Hepatocyte (in vitro differentiated cells): ENCODE measurements at regions not wholly inside any gene's neighbourhood (a gene's known extent, or its start where the extent isn't known, plus 50 kb on each side); places are given as distances from the start of the nearest gene placed in this dataset.

Experiments used
- DNase-seq: peaks from one replicate; pipeline ENCODE4 v3.0.0-alpha.2; 2016; ENCODE audit warnings: low spot score
- H2AFZ ChIP-seq: fragments of 200-600 bp; sonication (generic); 2 replicates; pipeline ENCODE4 v1.6.0; 2016; ENCODE audit warnings: antibody characterized with exemption, mild to moderate bottlenecking
- H3K27ac ChIP-seq: fragments of 200-600 bp; sonication (generic); 2 replicates; pipeline ENCODE4 v1.5.1; 2016; ENCODE audit warnings: mild to moderate bottlenecking
- H3K27me3 ChIP-seq: fragments of 200-600 bp; sonication (generic); 2 replicates; pipeline ENCODE4 v1.6.1; 2016
- H3K36me3 ChIP-seq: fragments of 200-600 bp; sonication (generic); replicated peaks from 2 replicates; pipeline ENCODE4 v1.5.1; 2016; ENCODE audit warnings: low read depth; ENCODE audit not compliant: insufficient read depth
- H3K4me1 ChIP-seq: fragments of 200-600 bp; sonication (generic); 2 replicates; pipeline ENCODE4 v1.5.1; 2016; ENCODE audit warnings: mild to moderate bottlenecking, moderate library complexity; ENCODE audit not compliant: insufficient read depth
- H3K4me2 ChIP-seq: fragments of 200-600 bp; sonication (generic); 2 replicates; pipeline ENCODE4 v1.6.0; 2016
- H3K4me3 ChIP-seq: fragments of 200-600 bp; sonication (generic); 2 replicates; pipeline ENCODE4 v1.5.1; 2016; ENCODE audit warnings: mild to moderate bottlenecking
- H3K79me2 ChIP-seq: fragments of 200-600 bp; sonication (generic); 2 replicates; pipeline ENCODE4 v1.6.0; 2017; ENCODE audit warnings: mild to moderate bottlenecking
- H3K9me2 ChIP-seq: fragments of 200-600 bp; sonication (generic); replicated peaks from 2 replicates; pipeline ENCODE4 v1.6.0; 2017; ENCODE audit warnings: mild to moderate bottlenecking; ENCODE audit not compliant: insufficient read depth
- H3K9me3 ChIP-seq: fragments of 200-600 bp; sonication (generic); 2 replicates; pipeline ENCODE4 v1.5.1; 2016; ENCODE audit warnings: low read depth, mild to moderate bottlenecking
- H4K20me1 ChIP-seq: fragments of 200-600 bp; sonication (generic); 2 replicates; pipeline ENCODE4 v1.6.0; 2016; ENCODE audit warnings: mild to moderate bottlenecking; ENCODE audit not compliant: insufficient read depth, poor library complexity, severe bottlenecking
- CTCF ChIP-seq: fragments of 200-600 bp; sonication (generic); IDR thresholded peaks from 2 replicates; pipeline ENCODE4 v1.5.1; 2016; ENCODE audit warnings: antibody characterized with exemption, mild to moderate bottlenecking; ENCODE audit not compliant: poor library complexity
- EZH2 ChIP-seq: fragments of 200-600 bp; sonication (generic); IDR thresholded peaks from 2 replicates; pipeline ENCODE4 v1.6.1; 2016; ENCODE audit warnings: antibody characterized with exemption, mild to moderate bottlenecking, borderline replicate concordance
- EZH2phosphoT487 ChIP-seq: fragments of 200-600 bp; sonication (generic); IDR thresholded peaks from one replicate; pipeline ENCODE4 v1.6.1; 2018; ENCODE audit warnings: antibody characterized with exemption, mild to moderate bottlenecking, low read depth, moderate library complexity; ENCODE audit not compliant: unreplicated experiment, severe bottlenecking
- WGBS: methylation state at CpG from one replicate; pipeline ENCODE4 v1.1.6; 2016; ENCODE audit warnings: low lambda C conversion rate; ENCODE audit errors: missing lambda C conversion rate; 5-methylcytosine and 5-hydroxymethylcytosine counted together

GRCh38 chr9:22911632-22912031 lies 465.0 kb downstream of the DMRTA1 start:
- H3K9me2 ChIP-seq: no peaks in the 10 kb centered on the region
- no peak overlapping the region for H3K4me2 ChIP-seq
- TF ChIP-seq CTCF: no peak
- TF ChIP-seq EZH2phosphoT487: no peak
- TF ChIP-seq EZH2: no peak
- DNase-seq: no peak
- H3K9me3 ChIP-seq: no peaks in the 10 kb centered on the region
- no peak overlapping the region for H3K4me3 ChIP-seq
- H3K27me3 ChIP-seq: no peaks in the 10 kb centered on the region
- H4K20me1 ChIP-seq: no peaks in the 10 kb centered on the region
- WGBS: 81% methylated on average over 1 of the region's 1 CpG
- H3K79me2 ChIP-seq: no peaks in the 10 kb centered on the region
- H2AFZ ChIP-seq: no peak overlapping the region
- no peak overlapping the region for H3K27ac ChIP-seq
- H3K4me1 ChIP-seq: no peaks in the 10 kb centered on the region
- no peaks in the 10 kb centered on the region for H3K36me3 ChIP-seq

- Histone ChIP-seq H3K4me2 (no peak overlapping the region), H3K27me3 (no peaks in the 10 kb centered on the region), H3K9me2 (no peaks in the 10 kb centered on the region), H2AFZ (no peak overlapping the region), H4K20me1 (no peaks in the 10 kb centered on the region), H3K79me2 (no peaks in the 10 kb centered on the region), H3K4me3 (no peak overlapping the region), H3K27ac (no peak overlapping the region), H3K36me3 (no peaks in the 10 kb centered on the region), H3K9me3 (no peaks in the 10 kb centered on the region), H3K4me1 (no peaks in the 10 kb centered on the region)
- 78% methylated on average over 4 of the region's 4 CpGs for WGBS
- no peak for DNase-seq
- TF ChIP-seq CTCF (no peak), EZH2 (no peak), EZH2phosphoT487 (no peak)
These were observed 466.4 kb downstream of the DMRTA1 start for GRCh38 chr9:22913026-22913425.

GRCh38 chr9:22913518-22913917 lies 466.9 kb downstream of the DMRTA1 start:
- no peak for DNase-seq
- WGBS: 58% methylated on average over 4 of the region's 4 CpGs
- no peaks in the 10 kb centered on the region for H3K36me3 ChIP-seq
- H3K79me2 ChIP-seq: no peaks in the 10 kb centered on the region
- H3K27ac ChIP-seq: no peak overlapping the region
- H3K4me3 ChIP-seq: no peak overlapping the region
- H3K27me3 ChIP-seq: no peaks in the 10 kb centered on the region
- no peak overlapping the region for H2AFZ ChIP-seq
- TF ChIP-seq CTCF (no peak), EZH2 (no peak), EZH2phosphoT487 (no peak)
- H3K9me2 ChIP-seq: no peaks in the 10 kb centered on the region
- H4K20me1 ChIP-seq: no peaks in the 10 kb centered on the region
- no peak overlapping the region for H3K4me2 ChIP-seq
- H3K9me3 ChIP-seq: no peaks in the 10 kb centered on the region
- H3K4me1 ChIP-seq: no peaks in the 10 kb centered on the region

GRCh38 chr9:22916148-22916547 lies 469.5 kb downstream of the DMRTA1 start:
- no peak for DNase-seq

More at GRCh38 chr9:22916148-22916547, 469.5 kb downstream of the DMRTA1 start:
- H3K27ac ChIP-seq: no peak overlapping the region
- no peaks in the 10 kb centered on the region for H3K4me1 ChIP-seq
- no peaks in the 10 kb centered on the region for H4K20me1 ChIP-seq
- WGBS: 78% methylated on average over 2 of the region's 2 CpGs
- no peak overlapping the region for H3K4me2 ChIP-seq
- no peak overlapping the region for H2AFZ ChIP-seq
- H3K9me2 ChIP-seq: no peaks in the 10 kb centered on the region
- H3K27me3 ChIP-seq: no peaks in the 10 kb centered on the region
- H3K9me3 ChIP-seq: no peaks in the 10 kb centered on the region
- no peaks in the 10 kb centered on the region for H3K36me3 ChIP-seq
- TF ChIP-seq CTCF: no peak
- no peak overlapping the region for H3K4me3 ChIP-seq
- no peaks in the 10 kb centered on the region for H3K79me2 ChIP-seq
